B cell (primary cell): ENCODE measurements at regions not wholly inside any gene's neighbourhood (a gene's known extent, or its start where the extent isn't known, plus 50 kb on each side); places are given as distances from the start of the nearest gene placed in this dataset.

Source experiments
- CTCF ChIP-seq: fragments of 200-600 bp; IDR thresholded peaks from one replicate; pipeline ENCODE4 v1.8.0; 2022; ENCODE audit warnings: antibody characterized with exemption, mild to moderate bottlenecking
- EZH2 ChIP-seq: IDR thresholded peaks from 2 replicates; pipeline ENCODE4 v1.6.1; 2012; ENCODE audit warnings: borderline replicate concordance, low read depth, mild to moderate bottlenecking, moderate library complexity, low read length; ENCODE audit not compliant: insufficient read depth, poor library complexity, severe bottlenecking

- TF ChIP-seq CTCF: no peak
- TF ChIP-seq EZH2: no peak
These were observed 87.0 kb upstream of the MAP4K3 start for GRCh38 chr2:39524061-39524460.
